ENCODE measurements at regions not wholly inside any gene's neighbourhood (a gene's known extent, or its start where the extent isn't known, plus 50 kb on each side); places are given as distances from the start of the nearest gene placed in this dataset.
A peak's percentile ranks its signal among the peaks of the same experiment; 100 is the strongest.
"Not testable (repeated sequence)": the region's sequence is repeated elsewhere in the genome, so short reads cannot be mapped to it uniquely, and the experiment has no call there.

DNA sequence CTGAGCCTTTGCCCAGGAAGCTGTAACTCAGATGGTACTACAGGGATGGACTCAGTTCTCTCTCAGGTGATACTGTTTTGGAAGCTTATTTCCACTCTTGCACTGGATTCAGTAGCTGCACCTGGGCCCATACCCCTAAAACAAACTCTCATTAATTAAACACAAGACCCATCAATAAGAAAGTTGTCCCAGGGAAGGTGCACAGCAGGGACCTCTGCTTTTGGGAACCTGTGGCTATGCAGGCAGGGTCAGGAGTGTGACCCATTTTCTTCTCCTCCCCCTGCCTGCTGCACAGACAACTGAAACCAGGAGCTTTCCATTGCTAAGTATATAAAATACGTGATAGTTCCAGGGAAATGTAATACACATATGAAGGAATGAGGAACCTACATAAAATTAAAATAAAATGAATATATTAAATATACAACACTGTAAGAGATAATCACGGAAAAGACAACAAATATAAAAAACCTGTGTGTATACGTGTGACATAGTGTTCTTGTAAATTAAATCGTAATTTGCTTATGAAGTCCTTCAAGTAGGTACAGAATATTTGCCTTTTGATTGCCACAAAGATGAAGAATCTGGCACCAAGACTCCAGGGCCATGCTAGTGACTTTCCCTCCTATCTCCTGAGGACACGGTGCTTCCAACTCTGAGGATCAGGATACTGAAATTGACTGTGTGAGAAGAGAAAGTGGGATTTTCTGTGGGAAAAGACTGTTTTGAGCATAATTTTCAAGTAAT is 101.6 kb upstream of the GOLGA6L6 start:
- DNase-seq = no peak
- H3K4me3 ChIP-seq = no peak overlapping the region
- H3K27ac ChIP-seq = no peak overlapping the region
- TF ChIP-seq POLR2A (IDR thresholded peaks at IDR 0.05) (no peak), CTCF (IDR thresholded peaks at IDR 0.05) (no peak)
- peaks cover 4% of the 10 kb centered on the region for H3K27me3 ChIP-seq
- intact Hi-C loops (cut with DNase I) = no loop called here
- WGBS, 4 donors = 53 to 65% (median 65%) methylated on average over 5 of the region's 5 CpGs
- no peaks in the 10 kb centered on the region for H3K36me3 ChIP-seq (replicated peaks in 1 of 2)
- no peaks in the 10 kb centered on the region for H3K9me3 ChIP-seq (replicated peaks in 1 of 3)
- H3K4me1 ChIP-seq (replicated peaks in 1 of 2) = no peaks in the 10 kb centered on the region

DNA sequence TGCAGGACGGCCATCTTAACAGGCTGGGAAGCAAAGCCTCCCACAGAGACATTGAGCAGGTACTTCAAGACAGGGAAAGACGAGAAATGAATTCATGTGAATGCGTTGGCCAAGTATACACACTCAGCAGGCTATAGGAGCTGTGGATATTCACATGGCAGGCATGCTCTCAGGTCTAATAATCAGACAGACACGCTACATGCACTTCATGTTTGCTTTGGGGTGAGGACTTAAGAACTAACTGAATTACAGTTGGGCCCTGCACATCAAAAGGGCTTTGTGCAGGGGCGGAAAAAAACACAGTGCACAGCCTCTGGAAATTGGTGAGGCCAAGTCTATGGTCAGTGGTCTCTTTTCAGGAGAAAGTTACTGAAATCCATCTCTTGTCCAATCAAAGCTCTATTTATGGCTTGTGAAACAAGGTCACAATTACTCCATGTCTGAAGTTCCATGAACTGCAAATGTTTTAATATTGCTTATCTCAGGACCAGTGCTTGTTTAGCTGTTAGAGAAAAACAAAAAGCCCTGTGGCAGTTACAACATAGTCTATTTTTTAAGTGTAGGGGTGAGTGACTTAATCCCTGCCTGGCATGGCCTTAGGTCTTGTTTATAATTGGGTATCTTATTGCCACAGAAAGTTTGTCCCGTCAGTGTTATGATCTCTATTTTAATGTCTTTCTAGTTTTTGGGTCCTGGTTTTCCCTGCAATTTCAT is 100.6 kb upstream of the GOLGA6L6 start:
- H3K27ac ChIP-seq = no peak overlapping the region
- intact Hi-C loops (cut with DNase I) = no loop called here
- WGBS, 4 donors = 59 to 72% (median 61%) methylated on average over 6 of the region's 6 CpGs
- peaks cover 4% of the 10 kb centered on the region for H3K27me3 ChIP-seq
- no peaks in the 10 kb centered on the region for H3K36me3 ChIP-seq (replicated peaks in 1 of 2)
- H3K4me1 ChIP-seq (replicated peaks in 1 of 2) = no peaks in the 10 kb centered on the region
- DNase-seq = no peak
- TF ChIP-seq CTCF (IDR thresholded peaks at IDR 0.05) (no peak), POLR2A (IDR thresholded peaks at IDR 0.05) (no peak)
- H3K9me3 ChIP-seq (replicated peaks in 1 of 3) = no peaks in the 10 kb centered on the region
- no peak overlapping the region for H3K4me3 ChIP-seq

DNA sequence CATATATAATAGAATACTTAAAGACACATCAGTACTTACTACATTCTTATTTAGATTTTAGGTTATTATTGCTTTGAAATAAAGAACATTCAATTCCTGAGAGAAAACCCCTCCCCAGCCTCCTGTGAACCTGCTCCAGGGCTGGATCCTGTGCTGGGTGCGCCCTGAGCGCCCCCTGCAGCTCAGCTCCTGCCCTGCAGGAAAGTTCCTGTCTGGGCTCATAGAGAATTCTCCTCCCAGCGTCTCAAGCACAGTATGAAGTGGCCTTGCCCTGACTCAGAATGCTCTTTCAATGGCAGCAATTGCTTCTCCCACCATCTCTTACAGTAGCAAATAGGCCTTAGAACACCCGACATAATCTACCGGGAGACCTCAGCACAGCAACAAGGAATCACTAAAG is 98.8 kb upstream of the GOLGA6L6 start:
- 3 to 13% (median 8%) methylated on average over 2 to 3 of the region's 5 CpGs for WGBS, 4 donors
- intact Hi-C loops (cut with DNase I) = not testable (repeated sequence)

DNA sequence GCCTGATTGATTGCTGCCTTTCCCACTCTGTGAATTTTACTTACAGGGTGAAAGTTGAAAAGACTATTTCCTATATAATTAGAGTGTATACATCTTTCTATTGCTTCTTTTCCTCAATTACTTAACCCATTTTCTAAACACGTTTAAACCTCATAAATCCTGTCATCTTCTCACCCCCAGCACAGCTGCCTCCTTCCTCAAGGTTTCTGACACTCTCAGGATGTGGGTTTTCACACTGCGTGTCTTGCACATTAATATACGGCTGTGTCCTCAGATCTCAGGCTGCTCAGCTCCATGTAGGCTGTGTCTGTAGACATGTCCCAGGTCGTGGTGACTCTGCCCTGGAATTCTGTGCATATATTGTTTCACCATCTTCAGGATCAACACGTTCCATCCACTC is 97.6 kb upstream of the GOLGA6L6 start:
- H3K9me3 ChIP-seq (replicated peaks in 1 of 3); intact Hi-C loops (cut with DNase I); H3K36me3 ChIP-seq (replicated peaks in 1 of 2); H3K4me3 ChIP-seq; DNase-seq; H3K27me3 ChIP-seq; H3K4me1 ChIP-seq (replicated peaks in 1 of 2); H3K27ac ChIP-seq: not testable (repeated sequence)
- 30% methylated on average over 2 of the region's 5 CpGs; no CpG with 5 or more reads in 3 of the 4 donors for WGBS, 4 donors

More for the DNA sequence above, 98.8 kb upstream of the GOLGA6L6 start:
- not testable (repeated sequence) for H3K27ac ChIP-seq; H3K9me3 ChIP-seq (replicated peaks in 1 of 3); H3K4me1 ChIP-seq (replicated peaks in 1 of 2); H3K27me3 ChIP-seq; DNase-seq; H3K4me3 ChIP-seq; H3K36me3 ChIP-seq (replicated peaks in 1 of 2)

DNA sequence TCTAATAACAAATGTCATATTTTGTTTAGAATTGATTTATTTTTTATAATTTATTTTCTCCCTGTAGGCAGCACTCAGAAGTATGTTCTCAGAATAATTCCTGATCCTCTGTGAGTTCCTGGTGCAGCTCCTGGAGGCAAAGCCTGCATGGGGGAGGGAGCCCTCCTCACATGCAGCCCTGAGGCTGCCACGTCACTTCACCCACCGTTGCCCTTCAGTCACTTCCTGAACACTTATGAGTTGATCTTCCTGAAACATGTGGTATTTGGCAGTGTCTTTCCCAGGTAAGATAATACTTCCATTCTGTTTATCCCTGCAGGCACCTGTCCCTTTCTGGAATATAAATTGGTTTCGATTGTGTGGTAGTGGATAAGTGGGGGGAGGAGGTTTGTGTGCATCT is 95.9 kb upstream of the GOLGA6L6 start:
- not testable (repeated sequence) for H3K27ac ChIP-seq, H3K27me3 ChIP-seq
- WGBS, 4 donors = 26 to 45% (median 36%) methylated on average over 2 of the region's 3 CpGs; no CpG with 5 or more reads in 1 of the 4 donors

DNA sequence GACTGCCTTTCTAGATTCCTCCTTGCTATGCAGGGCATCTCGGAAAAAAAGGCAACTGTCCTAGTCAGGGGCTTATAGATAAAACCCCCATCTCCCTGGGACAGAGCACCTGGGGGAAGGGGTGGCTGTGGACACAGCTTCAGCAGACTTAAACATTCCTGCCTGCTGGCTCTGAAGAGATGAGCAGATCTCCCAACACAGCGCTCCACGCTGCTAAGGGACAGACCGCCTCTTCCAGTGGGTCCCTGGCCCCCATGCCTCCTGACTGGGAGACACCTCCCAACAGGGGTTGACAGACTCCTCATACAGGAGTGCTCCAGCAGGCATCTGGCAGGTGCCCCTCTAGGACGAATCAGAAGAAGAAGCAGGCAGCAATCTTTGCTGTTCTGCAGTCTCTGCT is 87.9 kb upstream of the GOLGA6L6 start:
- intact Hi-C loops (cut with DNase I); H3K4me3 ChIP-seq; DNase-seq; H3K4me1 ChIP-seq (replicated peaks in 1 of 2); H3K27me3 ChIP-seq; H3K36me3 ChIP-seq (replicated peaks in 1 of 2); H3K27ac ChIP-seq; H3K9me3 ChIP-seq (replicated peaks in 1 of 3): not testable (repeated sequence)
- WGBS, 4 donors = 60 to 87% (median 77%) methylated on average over 1 to 5 of the region's 5 CpGs

More for the DNA sequence above, 95.9 kb upstream of the GOLGA6L6 start:
- intact Hi-C loops (cut with DNase I); H3K36me3 ChIP-seq (replicated peaks in 1 of 2); H3K4me1 ChIP-seq (replicated peaks in 1 of 2); DNase-seq; H3K9me3 ChIP-seq (replicated peaks in 1 of 3); H3K4me3 ChIP-seq: not testable (repeated sequence)

DNA sequence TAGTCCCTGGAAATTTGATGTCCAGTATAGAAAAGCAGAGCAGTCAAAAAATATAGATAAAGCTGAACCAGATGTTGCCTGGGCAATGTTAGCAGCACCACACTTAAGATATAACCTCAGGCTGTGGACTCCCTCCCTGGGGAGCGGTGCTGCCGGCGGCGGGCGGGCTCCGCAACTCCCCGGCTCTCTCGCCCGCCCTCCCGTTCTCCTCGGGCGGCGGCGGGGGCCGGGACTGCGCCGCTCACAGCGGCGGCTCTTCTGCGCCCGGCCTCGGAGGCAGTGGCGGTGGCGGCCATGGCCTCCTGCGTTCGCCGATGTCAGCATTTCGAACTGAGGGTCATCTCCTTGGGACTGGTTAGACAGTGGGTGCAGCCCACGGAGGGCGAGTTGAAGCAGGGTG is 86.9 kb upstream of the GOLGA6L6 start:
- intact Hi-C loops (cut with DNase I); H3K36me3 ChIP-seq (replicated peaks in 1 of 2); DNase-seq; H3K4me3 ChIP-seq; H3K27me3 ChIP-seq; H3K4me1 ChIP-seq (replicated peaks in 1 of 2); H3K9me3 ChIP-seq (replicated peaks in 1 of 3); H3K27ac ChIP-seq: not testable (repeated sequence)
- WGBS, 4 donors = 68% methylated on average over 10 of the region's 30 CpGs; no CpG with 5 or more reads in 3 of the 4 donors

DNA sequence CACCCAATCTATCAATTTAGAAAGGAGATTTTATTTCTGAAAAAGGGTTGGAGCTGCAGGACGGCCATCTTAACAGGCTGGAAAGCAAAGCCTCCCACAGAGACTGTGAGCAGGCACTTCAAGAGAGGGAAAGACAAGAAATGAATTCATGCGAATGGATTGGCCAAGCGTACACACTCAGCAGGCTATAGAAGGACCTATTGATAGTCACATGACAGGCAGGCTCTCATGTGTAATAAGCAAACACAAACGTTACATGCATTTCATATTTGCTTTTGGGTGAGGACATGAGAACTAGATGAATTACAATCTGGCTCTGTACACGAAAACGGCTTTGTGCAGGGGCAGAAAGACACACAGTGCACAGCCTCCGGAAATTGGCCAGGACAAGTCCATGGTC is 83.9 kb upstream of the GOLGA6L6 start:
- H3K4me3 ChIP-seq; H3K4me1 ChIP-seq (replicated peaks in 1 of 2); H3K9me3 ChIP-seq (replicated peaks in 1 of 3); H3K27me3 ChIP-seq; intact Hi-C loops (cut with DNase I); DNase-seq; H3K27ac ChIP-seq; H3K36me3 ChIP-seq (replicated peaks in 1 of 2): not testable (repeated sequence)
- WGBS, 4 donors = 43 to 75% (median 66%) methylated on average over 4 of the region's 7 CpGs; no CpG with 5 or more reads in 1 of the 4 donors

- H3K36me3 ChIP-seq (replicated peaks in 1 of 2); H3K4me3 ChIP-seq; intact Hi-C loops (cut with DNase I); H3K27me3 ChIP-seq; H3K9me3 ChIP-seq (replicated peaks in 1 of 3); H3K4me1 ChIP-seq (replicated peaks in 1 of 2); H3K27ac ChIP-seq: not testable (repeated sequence)
- WGBS, 4 donors = 17 to 79% (median 68%) methylated on average over 1 to 3 of the region's 3 CpGs
- peak in 1 of 7 donors; percentile 9 for DNase-seq
Observed at GRCh38 chr15:20624085-20624484, 82.5 kb upstream of the GOLGA6L6 start.

All from adrenal gland (tissue), 9 donors.